Cerebellar cortex (tissue), 1 donor: ENCODE measurements at regions not wholly inside any gene's neighbourhood (a gene's known extent, or its start where the extent isn't known, plus 50 kb on each side); places are given as distances from the start of the nearest gene placed in this dataset.

Source experiments
- DNase-seq: peaks from one replicate; pipeline ENCODE4 v3.0.0-alpha.2; 2015; ENCODE audit warnings: low spot score

DNA sequence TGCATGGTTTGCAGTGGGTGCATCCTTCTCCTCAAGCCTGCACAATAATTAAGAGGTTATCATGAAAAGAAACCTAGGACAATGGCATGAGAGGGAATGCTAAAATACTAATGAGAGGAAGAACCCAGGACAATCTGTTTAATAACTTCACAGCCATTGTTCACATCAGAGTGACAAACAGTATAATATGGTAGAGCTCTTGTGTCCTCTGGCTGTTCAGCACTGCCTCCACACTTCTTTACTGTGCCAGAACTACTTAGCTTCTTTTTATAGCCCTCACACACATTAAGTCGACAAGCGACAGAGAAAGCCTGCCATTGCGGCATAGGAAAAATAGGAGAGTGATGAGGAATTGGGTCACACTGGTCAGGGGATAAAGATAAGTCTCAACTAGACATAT lies 65.0 kb upstream of the MEIS2 start:
- DNase-seq = no peak

DNA sequence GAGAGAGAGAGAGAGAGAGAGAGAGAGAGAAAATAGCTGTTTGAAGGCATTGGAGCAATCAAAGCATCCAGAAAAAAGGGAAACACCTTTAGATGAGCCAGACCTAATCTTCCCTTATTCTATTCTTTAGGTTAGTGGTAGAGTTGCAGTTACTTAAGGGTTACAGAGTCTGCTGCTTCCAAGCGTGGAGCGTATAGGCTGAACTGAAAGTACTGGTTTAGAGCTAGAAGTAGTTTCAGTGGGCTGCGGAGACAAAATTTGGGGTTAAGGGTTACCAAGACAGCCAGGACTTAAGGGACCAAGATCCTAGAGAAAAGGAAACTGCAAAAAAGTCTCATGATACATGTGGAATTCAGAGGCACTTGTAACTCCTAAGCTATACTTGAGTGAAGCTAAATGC lies 66.1 kb upstream of the MEIS2 start:
- DNase-seq = no peak

DNA sequence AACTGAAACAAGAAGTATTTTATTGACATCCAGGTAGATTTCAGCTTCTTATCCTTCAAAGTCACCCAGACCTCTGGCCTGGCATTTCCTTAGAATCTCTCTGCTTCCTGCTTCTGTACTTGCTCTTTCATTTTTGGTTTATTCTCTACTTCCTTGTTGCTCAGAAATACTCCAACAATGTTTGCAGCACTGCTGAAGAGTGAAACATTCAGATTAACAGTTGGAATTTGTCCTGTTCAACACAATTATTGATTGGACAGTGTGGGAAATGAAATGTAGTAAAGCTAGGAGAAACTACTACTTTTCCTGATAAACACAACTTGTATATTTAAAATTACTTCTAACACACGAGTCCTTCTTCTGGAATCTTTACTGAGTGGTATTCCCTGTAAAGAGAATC lies 81.0 kb upstream of the MEIS2 start:
- DNase-seq = no peak

- no peak for DNase-seq
Observed at GRCh38 chr15:37199545-37199944, 99.2 kb upstream of the MEIS2 start.

- DNase-seq = no peak
Observed at GRCh38 chr15:37203050-37203449, 102.7 kb upstream of the MEIS2 start.

- peak; percentile 6 for DNase-seq
Observed at GRCh38 chr15:37204692-37205091, 104.3 kb upstream of the MEIS2 start.

DNA sequence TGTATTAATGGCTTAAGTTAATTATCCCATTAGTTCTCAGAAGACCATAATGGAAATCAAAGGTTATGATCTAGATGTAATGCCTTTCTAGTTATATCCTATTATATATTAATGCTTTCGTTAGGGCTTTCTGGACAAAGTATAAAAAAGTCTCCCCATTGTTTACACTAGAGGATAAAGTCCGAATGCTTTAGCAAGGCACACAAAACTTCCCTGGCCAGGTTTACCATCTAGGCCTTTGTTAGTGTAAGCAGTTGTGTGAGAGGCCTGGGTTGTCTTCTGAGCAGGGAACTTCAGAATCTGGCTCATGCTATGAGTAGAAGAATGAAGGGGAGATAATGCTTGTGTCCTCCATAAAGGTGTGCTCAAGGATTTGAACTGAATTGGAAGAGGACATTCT lies 106.3 kb upstream of the MEIS2 start:
- DNase-seq = no peak

DNA sequence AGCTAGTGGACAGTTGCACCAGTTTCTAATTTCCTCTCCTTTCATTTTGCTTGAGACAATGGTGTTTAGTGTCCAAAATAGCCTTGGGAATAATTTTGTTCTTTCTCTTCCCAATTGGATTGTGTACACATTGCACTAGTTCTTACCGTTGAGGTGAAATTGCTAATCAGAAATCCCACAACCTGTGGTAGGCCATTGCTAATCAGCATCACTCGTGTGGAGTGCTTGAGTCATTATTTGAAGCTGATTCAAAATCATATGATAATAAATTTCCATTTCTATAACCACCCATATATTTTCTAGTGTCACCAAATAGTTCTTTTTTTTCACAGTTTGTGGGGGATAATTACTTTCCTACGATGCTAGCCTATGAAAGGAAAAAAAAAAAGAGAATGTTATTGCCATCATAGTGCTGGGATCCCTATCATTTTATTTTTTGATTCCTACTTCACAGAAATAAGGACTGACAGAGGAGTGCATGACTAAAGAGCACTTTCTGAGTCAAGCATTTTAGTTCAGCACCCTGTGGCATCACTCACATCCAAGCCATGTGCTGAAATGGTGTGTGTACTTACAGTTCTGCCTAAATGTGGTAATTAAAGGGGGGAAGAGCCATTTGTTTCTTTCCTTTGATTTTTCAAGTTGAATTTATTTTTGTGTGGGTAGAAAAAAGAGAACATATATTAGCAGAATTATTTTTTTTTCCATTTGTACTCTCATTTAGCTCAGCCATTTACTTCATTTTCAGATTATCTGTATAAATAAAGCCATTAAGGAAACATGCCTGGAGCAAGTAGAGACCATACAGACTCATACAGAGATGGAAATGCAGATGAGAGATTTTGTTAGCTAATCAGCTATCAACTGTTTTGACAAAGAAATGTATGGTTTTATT lies 108.0 kb upstream of the MEIS2 start:
- DNase-seq = no peak

- no peak for DNase-seq
Observed at GRCh38 chr15:37209041-37209363, 108.7 kb upstream of the MEIS2 start.

DNA sequence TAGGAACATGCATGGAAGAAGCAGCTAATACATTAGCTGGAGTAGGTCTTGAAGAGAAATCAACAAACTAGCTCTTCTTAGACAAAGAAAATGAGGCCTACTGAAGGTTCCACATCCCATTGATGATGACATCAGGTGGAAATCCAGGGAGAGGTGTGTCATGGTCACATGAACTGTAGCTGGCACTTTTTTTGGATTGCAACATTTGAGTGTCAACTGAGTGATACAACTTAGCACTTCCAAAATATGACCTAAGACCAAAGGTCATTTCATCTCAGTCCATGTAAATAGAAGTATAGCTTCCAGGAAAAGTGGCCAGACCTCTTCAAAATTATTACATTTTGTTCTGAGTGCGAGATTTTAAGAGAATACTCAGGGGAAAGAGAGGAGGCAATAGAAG lies 117.2 kb upstream of the MEIS2 start:
- no peak for DNase-seq

DNA sequence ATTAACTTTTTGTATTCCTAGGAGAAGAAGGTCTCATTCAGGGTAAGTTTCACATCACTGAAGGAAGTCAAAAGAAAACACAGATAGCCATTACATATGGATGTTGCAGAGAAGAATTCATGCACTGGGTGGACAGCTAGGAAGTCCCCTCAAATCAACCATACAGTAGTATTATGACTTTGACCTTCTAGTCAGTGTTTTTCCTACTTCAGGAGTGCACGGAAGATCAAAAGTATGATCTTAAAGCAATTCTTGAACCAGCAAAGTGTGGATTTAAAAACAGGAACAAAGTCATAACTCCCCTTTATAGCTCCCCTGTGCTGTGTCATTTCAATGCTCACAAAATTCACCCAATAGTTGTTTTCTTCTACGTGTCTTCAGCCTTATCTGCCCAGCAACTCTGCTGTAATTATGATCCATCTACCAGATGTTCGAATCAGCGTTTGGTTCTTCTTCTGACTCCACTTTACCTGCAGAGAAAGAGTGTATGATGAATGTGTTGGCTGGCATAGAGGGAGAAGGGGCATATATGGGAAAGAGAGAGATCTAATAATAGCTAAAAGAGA lies 118.1 kb upstream of the MEIS2 start:
- DNase-seq = no peak

- no peak for DNase-seq
Observed at GRCh38 chr15:37219211-37219701, 118.9 kb upstream of the MEIS2 start.

DNA sequence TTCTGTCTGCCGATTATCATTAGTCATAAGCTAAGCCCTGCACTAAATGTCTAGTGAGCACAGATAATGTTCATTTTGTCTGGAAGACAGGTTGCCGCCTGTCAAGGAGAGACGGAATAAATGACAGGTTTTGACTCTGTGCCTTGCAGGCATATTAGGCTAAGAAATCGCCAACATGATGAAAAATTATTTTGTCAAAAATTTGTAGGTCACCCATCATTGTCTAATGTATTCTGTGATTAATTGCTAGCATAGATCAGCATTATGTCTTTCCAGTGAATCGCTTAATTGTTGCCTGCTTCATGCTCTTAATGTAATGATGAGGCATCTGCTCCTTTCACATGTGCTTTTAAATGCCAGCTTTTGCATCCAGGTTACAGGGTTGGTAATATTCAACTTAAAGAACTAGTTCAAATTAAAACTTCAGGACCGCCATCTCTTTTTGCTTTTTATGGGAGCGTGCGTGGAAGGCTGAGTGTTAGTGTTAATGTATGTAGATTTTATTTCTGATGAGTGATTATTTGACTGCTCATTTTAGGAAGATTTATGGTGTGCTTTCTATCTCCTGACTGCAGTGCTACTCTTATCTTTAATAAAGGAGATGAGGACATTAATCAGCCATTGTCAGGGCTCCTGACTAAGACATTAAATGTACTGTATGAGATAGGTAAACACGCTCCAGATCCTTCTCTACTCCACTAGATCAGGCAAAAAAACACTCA lies 120.8 kb upstream of the MEIS2 start:
- DNase-seq = no peak

DNA sequence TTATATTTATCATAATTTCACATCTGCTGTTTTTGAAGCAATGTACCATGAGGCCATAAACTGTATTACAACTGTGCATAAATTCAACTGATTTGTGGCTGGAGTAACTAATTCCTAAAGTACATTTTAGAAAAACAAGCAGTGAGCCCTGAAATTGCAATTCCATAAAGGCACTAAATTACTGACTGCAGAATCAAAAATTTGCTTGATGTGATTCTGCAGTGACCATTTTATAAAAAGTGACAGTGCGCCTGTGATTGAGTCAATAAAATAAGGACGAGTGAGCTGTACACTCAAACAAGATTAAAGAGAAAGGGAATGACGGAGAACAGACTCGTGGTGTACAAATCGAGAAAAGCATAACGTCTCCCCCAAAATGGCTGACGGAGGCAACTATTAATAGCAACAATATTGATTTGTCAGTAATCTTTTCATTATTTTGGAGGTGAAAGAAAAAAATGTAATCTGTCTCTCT lies 121.4 kb upstream of the MEIS2 start:
- no peak for DNase-seq

DNA sequence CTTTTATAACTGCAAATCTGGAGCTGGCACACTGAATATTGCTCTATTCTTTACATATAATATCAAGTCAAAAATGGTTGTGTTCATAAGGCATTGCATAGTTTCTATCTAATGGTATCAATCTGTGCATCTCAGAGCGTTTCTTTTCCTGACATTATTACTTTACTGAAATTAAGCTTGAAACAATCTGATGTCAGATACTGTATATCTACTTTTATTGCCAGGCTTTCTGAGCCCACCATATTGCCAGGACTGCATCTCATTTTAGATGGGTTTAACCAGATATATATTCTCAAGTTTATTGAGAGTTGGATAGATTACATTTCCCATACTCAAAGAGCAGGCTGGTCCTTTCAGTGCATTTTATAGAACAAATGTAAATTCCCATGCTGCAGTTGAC lies 122.7 kb upstream of the MEIS2 start:
- no peak for DNase-seq

DNA sequence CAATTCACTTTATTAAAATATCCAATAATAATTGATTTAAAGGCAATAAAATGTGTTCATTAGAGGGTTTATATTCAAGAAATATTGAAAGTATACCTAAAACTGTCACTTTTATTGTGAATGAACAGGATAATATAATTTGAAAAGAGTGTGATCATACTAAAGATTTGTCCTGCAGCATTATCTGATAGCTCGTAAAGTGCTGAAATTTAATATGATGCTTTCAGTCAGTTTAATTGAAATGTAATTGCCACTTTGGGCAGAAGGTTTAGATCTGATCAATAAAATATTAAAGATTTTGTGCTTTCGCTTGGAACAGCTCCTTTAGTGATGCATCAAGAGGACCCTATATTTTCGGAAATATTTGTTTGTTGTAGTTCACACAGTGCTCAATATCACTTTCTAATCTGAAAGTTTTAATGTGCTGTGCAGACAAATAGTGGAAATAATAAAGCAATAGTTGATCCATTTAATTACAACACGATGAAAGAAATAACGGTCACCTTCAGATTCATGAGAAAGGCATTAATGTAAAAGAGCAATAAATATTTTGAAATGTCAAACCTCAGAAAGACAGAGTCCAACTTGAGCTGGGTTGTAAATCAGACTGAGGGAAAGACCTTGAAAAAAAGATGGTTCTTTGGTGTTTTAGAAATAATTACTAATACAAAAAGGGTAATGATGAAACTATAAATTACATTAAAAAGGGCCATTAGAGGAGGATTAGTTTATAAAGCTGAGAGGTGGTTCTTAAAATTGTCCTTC lies 129.7 kb upstream of the MEIS2 start:
- DNase-seq = no peak

DNA sequence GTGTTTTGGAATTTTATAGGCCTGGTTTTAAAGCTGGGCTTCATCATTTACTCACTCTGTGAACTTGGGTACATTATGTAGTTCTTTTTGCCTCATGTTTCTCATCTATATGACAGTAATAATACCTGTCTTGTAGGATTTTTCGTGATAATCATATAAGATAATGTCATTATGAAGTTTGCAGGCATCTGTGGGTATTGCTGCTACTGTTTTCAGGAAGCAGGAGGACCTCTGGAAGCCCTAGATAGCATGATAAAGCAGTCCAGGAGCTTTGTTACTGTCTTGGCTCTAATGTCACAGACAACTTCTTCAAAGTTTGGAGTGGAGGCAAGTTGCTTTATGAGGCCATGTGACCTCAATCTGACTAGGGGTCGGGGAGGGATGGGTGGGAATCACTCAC lies 145.0 kb upstream of the MEIS2 start:
- no peak for DNase-seq

GRCh38 chr15:37246065-37246464 lies 145.7 kb upstream of the MEIS2 start:
- no peak for DNase-seq

DNA sequence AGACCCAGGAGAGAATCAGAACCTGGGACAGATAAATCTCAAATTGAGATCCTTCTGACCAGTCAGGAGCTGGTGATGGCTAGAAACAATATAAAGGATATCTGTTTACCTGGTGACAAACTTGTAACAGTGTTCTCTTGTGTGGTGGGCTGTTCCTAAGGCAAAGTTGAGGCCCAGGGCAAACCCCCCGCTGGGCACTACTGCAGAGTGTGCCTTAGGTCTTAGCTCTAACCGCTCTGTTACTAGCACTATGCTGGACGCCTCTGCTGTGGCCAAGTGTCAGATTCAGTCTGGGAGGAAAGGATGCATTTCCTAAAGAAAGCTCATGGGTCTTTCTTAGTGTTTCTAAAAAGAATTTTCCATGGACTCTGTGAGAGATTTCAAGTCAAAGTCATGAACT lies 146.5 kb upstream of the MEIS2 start:
- DNase-seq = no peak

- DNase-seq = no peak
Observed at GRCh38 chr15:37249249-37249648, 148.9 kb upstream of the MEIS2 start.

GRCh38 chr15:37252530-37252929 lies 152.2 kb upstream of the MEIS2 start:
- no peak for DNase-seq

GRCh38 chr15:37253877-37254276 lies 153.5 kb upstream of the MEIS2 start:
- DNase-seq = no peak
